ENCODE measurements at regions not wholly inside any gene's neighbourhood (a gene's known extent, or its start where the extent isn't known, plus 50 kb on each side); places are given as distances from the start of the nearest gene placed in this dataset. TPM values are rescaled to one million over a fixed set of nuclear protein-coding genes. Genes with fewer than 3 reads are reported as not detected.
A peak's percentile ranks its signal among the peaks of the same experiment; 100 is the strongest.

- POLR2A ChIA-PET, result no interaction called here
- H3K27me3 Mint-ChIP-seq, result peaks cover 8% of the 10 kb centered on the region
- DNase-seq (no peak), ATAC-seq (ENCODE audit: poor library complexity) (no peak)
- no peak overlapping the region for H3K4me3 ChIP-seq (ENCODE audit: low read length)
- H3K4me1 Mint-ChIP-seq (ENCODE audit: low read depth), result no peaks in the 10 kb centered on the region
- no peaks in the 10 kb centered on the region for H3K4me1 ChIP-seq (ENCODE audit: insufficient read depth, low read length)
- no peak overlapping the region for H3K4me3 Mint-ChIP-seq
- peaks cover 2% of the 10 kb centered on the region for H3K9me3 Mint-ChIP-seq
- intact Hi-C loops (cut with DNase I, micrococcal nuclease), result loop anchor here in 1 of 2 experiments (10.0 kb wide), 1 partner anchor 854 kb away; no protein-coding TSS in a partner anchor
- H3K27ac Mint-ChIP-seq, result no peak overlapping the region
- CTCF ChIA-PET, result no interaction called here
- H3K27ac ChIP-seq (ENCODE audit: low read depth in 1 of 2, low read length in 2 of 2), result no peak overlapping the region
- TF ChIP-seq CTCF (IDR thresholded peaks at IDR 0.05), result no peak
- H3K9me3 ChIP-seq (ENCODE audit: control insufficient read depth in 1 of 2, insufficient read depth in 1 of 2, low read length in 2 of 2), result peaks cover 0 to 16% of the 10 kb centered on the region in 2 experiments
- no peaks in the 10 kb centered on the region for H3K36me3 Mint-ChIP-seq (ENCODE audit: low read depth)
- H3K27me3 ChIP-seq (ENCODE audit: control insufficient read depth in 1 of 2, insufficient read depth in 2 of 2, low read length in 2 of 2), result no peaks in the 10 kb centered on the region
- H3K36me3 ChIP-seq (ENCODE audit: insufficient read depth, low read length), result no peaks in the 10 kb centered on the region
Measured at GRCh38 chr11:79498667-79499066, 57.8 kb upstream of the TENM4 start.

DNA sequence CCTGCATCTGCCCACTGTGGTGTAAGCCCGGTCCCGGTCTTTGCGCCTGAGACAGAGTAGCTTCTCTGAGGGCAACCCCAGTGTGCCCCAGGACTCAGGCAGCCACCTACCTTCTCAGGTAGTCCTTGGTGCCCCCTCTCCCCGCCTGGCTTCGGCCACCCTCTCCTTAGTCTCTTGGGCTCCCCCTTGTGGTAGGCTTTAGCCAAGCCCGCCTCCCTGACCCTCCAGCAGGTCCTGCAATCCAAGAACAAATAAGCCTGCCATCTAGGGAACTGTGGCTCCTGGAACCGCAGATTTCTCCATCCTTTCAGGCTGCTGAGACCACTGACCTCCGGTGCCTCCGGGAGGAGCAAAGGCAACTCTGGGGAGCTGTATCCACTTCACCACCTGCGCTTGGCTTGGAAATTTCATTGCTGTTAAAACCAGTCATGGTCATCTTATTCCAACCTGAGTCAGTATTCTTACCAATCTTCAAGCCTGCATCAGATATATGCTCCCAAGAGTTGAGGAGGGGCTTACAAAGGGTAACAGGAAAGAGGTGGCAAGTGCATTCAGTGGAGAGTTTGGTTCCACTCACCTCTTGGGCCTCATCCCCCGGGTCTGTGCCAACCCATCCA lies 52.8 kb upstream of the TENM4 start:
- Mint-ChIP-seq H3K9me3 (no peaks in the 10 kb centered on the region), H3K27ac (no peak overlapping the region), H3K27me3 (peaks cover 5% of the 10 kb centered on the region), H3K4me3 (no peak overlapping the region), H3K4me1 (ENCODE audit: low read depth) (no peaks in the 10 kb centered on the region), H3K36me3 (ENCODE audit: low read depth) (no peaks in the 10 kb centered on the region)
- CTCF ChIA-PET, result no interaction called here
- H3K4me1 ChIP-seq (ENCODE audit: insufficient read depth, low read length), result no peaks in the 10 kb centered on the region
- no peak overlapping the region for H3K27ac ChIP-seq (ENCODE audit: low read depth in 1 of 2, low read length in 2 of 2)
- no peaks in the 10 kb centered on the region for H3K36me3 ChIP-seq (ENCODE audit: insufficient read depth, low read length)
- peak in 8 of 14 experiments; percentile 2 to 45 (median 13) for DNase-seq
- POLR2A ChIA-PET, result interaction anchor here (0.7 kb wide), 1 partner anchor 38 kb away, joined by 3 read pairs; no protein-coding TSS in a partner anchor
- H3K9me3 ChIP-seq (ENCODE audit: control insufficient read depth in 1 of 2, insufficient read depth in 1 of 2, low read length in 2 of 2), result peaks cover 0 to 6% of the 10 kb centered on the region in 2 experiments
- intact Hi-C loops (cut with DNase I, micrococcal nuclease), result loop anchor here in 1 of 2 experiments (10.0 kb wide), 1 partner anchor 849 kb away; no protein-coding TSS in a partner anchor
- no peak for ATAC-seq (ENCODE audit: poor library complexity)
- no peaks in the 10 kb centered on the region for H3K27me3 ChIP-seq (ENCODE audit: control insufficient read depth in 1 of 2, insufficient read depth in 2 of 2, low read length in 2 of 2)
- H3K4me3 ChIP-seq (ENCODE audit: low read length), result no peak overlapping the region
- TF ChIP-seq CTCF (IDR thresholded peaks at IDR 0.05), result peak; percentile 33

DNA sequence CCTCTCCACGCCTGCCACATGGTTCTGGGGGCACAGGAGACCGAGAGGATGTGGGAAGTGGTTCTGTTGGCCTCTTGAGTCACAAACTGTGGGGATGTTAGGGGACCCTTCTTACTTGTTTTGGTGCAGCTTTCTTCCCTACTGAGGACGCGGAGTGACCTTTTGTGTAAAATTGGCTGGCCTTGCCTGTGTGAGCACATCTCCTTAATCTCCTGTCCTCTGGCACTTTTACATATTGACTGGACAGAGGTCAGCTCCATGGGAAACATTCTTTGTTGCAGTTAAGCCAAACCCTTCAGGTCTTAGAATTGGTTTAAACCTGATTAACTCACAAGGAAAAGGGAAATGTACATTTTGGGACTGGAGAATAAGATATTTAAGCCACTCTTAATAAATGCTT lies 51.2 kb upstream of the TENM4 start:
- TF ChIP-seq CTCF (IDR thresholded peaks at IDR 0.05), result no peak
- Mint-ChIP-seq H3K9me3 (no peaks in the 10 kb centered on the region), H3K4me3 (no peak overlapping the region), H3K27ac (no peak overlapping the region), H3K4me1 (ENCODE audit: low read depth) (no peaks in the 10 kb centered on the region), H3K36me3 (ENCODE audit: low read depth) (no peaks in the 10 kb centered on the region), H3K27me3 (peaks cover 5% of the 10 kb centered on the region)
- Histone ChIP-seq H3K27me3 (ENCODE audit: control insufficient read depth in 1 of 2, insufficient read depth in 2 of 2, low read length in 2 of 2) (no peaks in the 10 kb centered on the region), H3K27ac (ENCODE audit: low read depth in 1 of 2, low read length in 2 of 2) (no peak overlapping the region), H3K4me1 (ENCODE audit: insufficient read depth, low read length) (no peaks in the 10 kb centered on the region), H3K4me3 (ENCODE audit: low read length) (no peak overlapping the region), H3K9me3 (ENCODE audit: control insufficient read depth in 1 of 2, insufficient read depth in 1 of 2, low read length in 2 of 2) (peaks cover 0 to 6% of the 10 kb centered on the region in 2 experiments), H3K36me3 (ENCODE audit: insufficient read depth, low read length) (no peaks in the 10 kb centered on the region)
- ATAC-seq (ENCODE audit: poor library complexity) (no peak), DNase-seq (no peak)
- intact Hi-C loops (cut with DNase I, micrococcal nuclease), result loop anchor here in 1 of 2 experiments (10.0 kb wide), 1 partner anchor 847 kb away; no protein-coding TSS in a partner anchor
- CTCF ChIA-PET, result no interaction called here
- POLR2A ChIA-PET, result no interaction called here

Small RNAs in the stretch of these regions (microRNA-seq; reads per million reads assigned to microRNA genes)
- gene MIR4300 (ENCODE audit: borderline microRNAs expressed, borderline replicate concordance), result not detected

Measured in CD4-positive, alpha-beta T cell (primary cell).